ENCODE measurements at regions not wholly inside any gene's neighbourhood (a gene's known extent, or its start where the extent isn't known, plus 50 kb on each side); places are given as distances from the start of the nearest gene placed in this dataset.

- H3K4me2 ChIP-seq (ENCODE audit: insufficient read depth, low read length), result no peak overlapping the region
- no peak for DNase-seq
- H3K27me3 ChIP-seq (ENCODE audit: insufficient read depth, low read length, poor library complexity), result no peaks in the 10 kb centered on the region
- H3K36me3 ChIP-seq (ENCODE audit: insufficient read depth, low read length), result no peaks in the 10 kb centered on the region
- H3K4me1 ChIP-seq (ENCODE audit: insufficient read depth, low read length), result no peaks in the 10 kb centered on the region
- TF ChIP-seq CTCF (IDR thresholded peaks at IDR 0.05; ENCODE audit: borderline replicate concordance, extremely low read depth, low read length, poor library complexity, severe bottlenecking) (no peak), EZH2 (IDR thresholded peaks at IDR 0.05; ENCODE audit: borderline replicate concordance, low read depth, low read length, severe bottlenecking) (no peak)
- no peak overlapping the region for H3K27ac ChIP-seq (ENCODE audit: low read length)
- no peak overlapping the region for H2AFZ ChIP-seq (ENCODE audit: low read depth, low read length)
- no peak overlapping the region for H3K9ac ChIP-seq (ENCODE audit: low read depth, low read length)
- no peaks in the 10 kb centered on the region for H4K20me1 ChIP-seq (ENCODE audit: insufficient read depth, low read length)
- ATAC-seq (ENCODE audit: insufficient read depth, low read depth), result no peak
- H3K79me2 ChIP-seq (ENCODE audit: insufficient read depth, low read length), result no peaks in the 10 kb centered on the region
- H3K9me3 ChIP-seq (ENCODE audit: insufficient read depth, low read length, severe bottlenecking), result no peaks in the 10 kb centered on the region
- H3K4me3 ChIP-seq (ENCODE audit: low read depth in 1 of 2, low read length in 2 of 2), result no peak overlapping the region
Observed at GRCh38 chr18:78716022-78716421, 263.6 kb upstream of the SALL3 start.

GRCh38 chr18:78716581-78716980, 263.0 kb upstream of the SALL3 start:
- Histone ChIP-seq H3K36me3 (ENCODE audit: insufficient read depth, low read length) (no peaks in the 10 kb centered on the region), H4K20me1 (ENCODE audit: insufficient read depth, low read length) (no peaks in the 10 kb centered on the region), H3K4me3 (ENCODE audit: low read depth in 1 of 2, low read length in 2 of 2) (no peak overlapping the region), H3K79me2 (ENCODE audit: insufficient read depth, low read length) (no peaks in the 10 kb centered on the region), H3K4me1 (ENCODE audit: insufficient read depth, low read length) (no peaks in the 10 kb centered on the region), H3K4me2 (ENCODE audit: insufficient read depth, low read length) (no peak overlapping the region), H3K9me3 (ENCODE audit: insufficient read depth, low read length, severe bottlenecking) (no peaks in the 10 kb centered on the region), H2AFZ (ENCODE audit: low read depth, low read length) (no peak overlapping the region), H3K9ac (ENCODE audit: low read depth, low read length) (no peak overlapping the region), H3K27me3 (ENCODE audit: insufficient read depth, low read length, poor library complexity) (no peaks in the 10 kb centered on the region), H3K27ac (ENCODE audit: low read length) (no peak overlapping the region)
- TF ChIP-seq CTCF (IDR thresholded peaks at IDR 0.05; ENCODE audit: borderline replicate concordance, extremely low read depth, low read length, poor library complexity, severe bottlenecking) (no peak), EZH2 (IDR thresholded peaks at IDR 0.05; ENCODE audit: borderline replicate concordance, low read depth, low read length, severe bottlenecking) (no peak)
- DNase-seq, result no peak
- no peak for ATAC-seq (ENCODE audit: insufficient read depth, low read depth)

GRCh38 chr18:78717051-78717765, 262.4 kb upstream of the SALL3 start:
- Histone ChIP-seq H3K9ac (ENCODE audit: low read depth, low read length) (no peak overlapping the region), H4K20me1 (ENCODE audit: insufficient read depth, low read length) (no peaks in the 10 kb centered on the region), H3K4me2 (ENCODE audit: insufficient read depth, low read length) (no peak overlapping the region), H3K4me3 (ENCODE audit: low read depth in 1 of 2, low read length in 2 of 2) (no peak overlapping the region), H2AFZ (ENCODE audit: low read depth, low read length) (no peak overlapping the region), H3K9me3 (ENCODE audit: insufficient read depth, low read length, severe bottlenecking) (no peaks in the 10 kb centered on the region), H3K36me3 (ENCODE audit: insufficient read depth, low read length) (no peaks in the 10 kb centered on the region), H3K4me1 (ENCODE audit: insufficient read depth, low read length) (no peaks in the 10 kb centered on the region), H3K27me3 (ENCODE audit: insufficient read depth, low read length, poor library complexity) (no peaks in the 10 kb centered on the region), H3K27ac (ENCODE audit: low read length) (no peak overlapping the region), H3K79me2 (ENCODE audit: insufficient read depth, low read length) (no peaks in the 10 kb centered on the region)
- TF ChIP-seq EZH2 (IDR thresholded peaks at IDR 0.05; ENCODE audit: borderline replicate concordance, low read depth, low read length, severe bottlenecking) (no peak), CTCF (IDR thresholded peaks at IDR 0.05; ENCODE audit: borderline replicate concordance, extremely low read depth, low read length, poor library complexity, severe bottlenecking) (no peak)
- ATAC-seq (ENCODE audit: insufficient read depth, low read depth) (no peak), DNase-seq (no peak)

Data from DND-41 (cell line).